Panc1 (cell line): ENCODE measurements at regions not wholly inside any gene's neighbourhood (a gene's known extent, or its start where the extent isn't known, plus 50 kb on each side); places are given as distances from the start of the nearest gene placed in this dataset.

Experiments used
- ATAC-seq: fragments of 200-7000 bp; cut with Tn5 transposase; 2 replicates; pipeline ENCODE4 v1.9.1; 2020; ENCODE audit warnings: mild to moderate bottlenecking, moderate library complexity
- BruUV-seq: library from RNA; stranded (reverse); fragments of 400-500 nt; replicated peaks from 2 replicates; lab custom pipeline; 2021; lab: Mats Ljungman, UMichigan
- CTCF ChIA-PET: fragments of 300-600 bp; sonication (Branson Sonifier 250); formaldehyde crosslinking; loops from one replicate; lab custom pipeline; 2022; ENCODE audit warnings: antibody characterized with exemption; lab: Charles Lee
- POLR2A ChIA-PET: fragments of 300-600 bp; sonication (Branson Sonifier 250); formaldehyde crosslinking; loops from one replicate; lab custom pipeline; 2022; ENCODE audit warnings: antibody characterized with exemption; lab: Charles Lee
- DNase-seq: peaks from one replicate; pipeline ENCODE4 v3.0.0-alpha.2; 2010; ENCODE audit warnings: low read depth, low spot score
- H3K27ac ChIP-seq: 2 replicates; pipeline ENCODE4 v1.5.1; 2011; ENCODE audit warnings: mild to moderate bottlenecking, low read length, inconsistent platforms
- H3K27me3 ChIP-seq: fragments of 200-500 bp; sonication (Bioruptor generic); 2 replicates; pipeline ENCODE4 v1.6.0; 2014; ENCODE audit warnings: low read length, inconsistent platforms; ENCODE audit not compliant: control insufficient read depth, insufficient read depth
- H3K36me3 ChIP-seq: fragments of 200-500 bp; sonication (Bioruptor generic); 2 replicates; pipeline ENCODE4 v1.5.1; 2014; ENCODE audit warnings: inconsistent platforms, mild to moderate bottlenecking, low read length, moderate library complexity; ENCODE audit not compliant: control insufficient read depth, insufficient read depth
- H3K4me1 ChIP-seq: 2 replicates; pipeline ENCODE4 v1.5.1; 2011; ENCODE audit warnings: inconsistent platforms, mild to moderate bottlenecking, low read length, moderate library complexity; ENCODE audit not compliant: control insufficient read depth, insufficient read depth
- H3K4me3 ChIP-seq, 2 experiments: 2 replicates each; pipeline ENCODE4 v1.5.1; 2011 to 2012; ENCODE audit warnings: low read depth in 2 of 2, low read length in 2 of 2, mild to moderate bottlenecking in 2 of 2, inconsistent platforms in 1 of 2, moderate library complexity in 1 of 2
- H3K9me3 ChIP-seq: fragments of 200-500 bp; sonication (Bioruptor generic); 2 replicates; pipeline ENCODE4 v1.5.1; 2014; ENCODE audit warnings: low read depth, mild to moderate bottlenecking, inconsistent platforms, low read length, moderate library complexity; ENCODE audit not compliant: control insufficient read depth, insufficient read depth
- POLR2AphosphoS5 ChIP-seq: IDR thresholded peaks from 2 replicates; pipeline ENCODE4 v1.6.1; 2012; ENCODE audit warnings: mild to moderate bottlenecking, low read depth, low read length, moderate library complexity
- SIN3A ChIP-seq: IDR thresholded peaks from 2 replicates; pipeline ENCODE4 v1.6.1; 2012; ENCODE audit warnings: low read depth, mild to moderate bottlenecking, low read length, moderate library complexity, borderline replicate concordance; ENCODE audit not compliant: insufficient read depth
- TCF7L2 ChIP-seq: IDR thresholded peaks from 2 replicates; pipeline ENCODE4 v1.6.1; 2011; ENCODE audit warnings: mild to moderate bottlenecking, low read depth, low read length, inconsistent platforms
- in situ Hi-C: cut with HindIII; loops from 2 replicates; pipeline ENCODE4 v1.10.0; 2016; ENCODE audit warnings: low sequenced_read_pairs, low pct_unique_long_range_greater_than_20kb
- intact Hi-C: fragments of 100-400 bp; cut with micrococcal nuclease; formaldehyde crosslinking; loops from one replicate; pipeline ENCODE4 v1.10.0; 2022; ENCODE audit not compliant: unreplicated experiment
- TF ChIP-seq, protein P1 (sequence below): fragments of 450-650 bp; IDR thresholded peaks from 2 replicates; pipeline ENCODE4 v1.5.1; 2017; ENCODE audit warnings: mild to moderate bottlenecking
- TF ChIP-seq, protein P2 (sequence below), 2 experiments: IDR thresholded peaks; 2 replicates each; pipeline ENCODE4 v1.6.1; 2011 to 2012; ENCODE audit warnings: low read depth in 2 of 2, control low read depth in 1 of 2, low read length in 1 of 2, mild to moderate bottlenecking in 1 of 2, moderate library complexity in 1 of 2; ENCODE audit not compliant: insufficient read depth in 1 of 2

DNA sequence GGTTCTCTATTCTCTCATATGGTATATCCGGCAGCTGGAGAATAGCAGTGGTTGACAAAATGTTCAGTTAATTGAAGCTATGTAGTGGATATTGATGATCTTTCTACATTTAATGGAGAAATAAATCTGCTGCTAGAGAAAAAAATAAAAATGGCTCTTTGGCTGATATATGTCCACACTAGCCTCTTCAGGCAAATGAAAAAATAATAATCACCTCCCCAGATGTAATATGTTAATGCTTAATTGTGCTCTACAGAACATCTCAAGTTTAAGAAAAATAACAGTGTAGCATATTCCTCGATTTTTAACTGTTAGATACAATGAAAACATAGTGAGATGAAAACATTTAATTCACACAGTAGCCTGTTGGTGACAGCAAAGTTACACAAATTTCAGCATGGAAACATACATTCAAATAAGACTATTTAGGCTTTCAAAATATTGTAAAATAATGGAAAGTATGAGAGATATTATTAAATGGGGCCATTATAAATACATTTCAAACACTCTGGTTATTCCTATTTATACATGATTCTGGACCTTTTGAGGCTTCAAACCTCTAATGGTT, 543.0 kb downstream of the MAT2B start:
- H3K27me3 ChIP-seq = no peaks in the 10 kb centered on the region
- no peak overlapping the region for H3K4me3 ChIP-seq
- BruUV-seq = no TSS peak
- no peaks in the 10 kb centered on the region for H3K9me3 ChIP-seq
- in situ Hi-C loops (no loop called here), intact Hi-C loops (no loop called here)
- no peak overlapping the region for H3K27ac ChIP-seq
- CTCF ChIA-PET = no interaction called here
- H3K4me1 ChIP-seq = no peaks in the 10 kb centered on the region
- DNase-seq (no peak), ATAC-seq (no peak)
- H3K36me3 ChIP-seq = no peaks in the 10 kb centered on the region
- no peak for TF ChIP-seq POLR2AphosphoS5
- no peak for TF ChIP-seq SIN3A
- TF ChIP-seq, protein P1, sequence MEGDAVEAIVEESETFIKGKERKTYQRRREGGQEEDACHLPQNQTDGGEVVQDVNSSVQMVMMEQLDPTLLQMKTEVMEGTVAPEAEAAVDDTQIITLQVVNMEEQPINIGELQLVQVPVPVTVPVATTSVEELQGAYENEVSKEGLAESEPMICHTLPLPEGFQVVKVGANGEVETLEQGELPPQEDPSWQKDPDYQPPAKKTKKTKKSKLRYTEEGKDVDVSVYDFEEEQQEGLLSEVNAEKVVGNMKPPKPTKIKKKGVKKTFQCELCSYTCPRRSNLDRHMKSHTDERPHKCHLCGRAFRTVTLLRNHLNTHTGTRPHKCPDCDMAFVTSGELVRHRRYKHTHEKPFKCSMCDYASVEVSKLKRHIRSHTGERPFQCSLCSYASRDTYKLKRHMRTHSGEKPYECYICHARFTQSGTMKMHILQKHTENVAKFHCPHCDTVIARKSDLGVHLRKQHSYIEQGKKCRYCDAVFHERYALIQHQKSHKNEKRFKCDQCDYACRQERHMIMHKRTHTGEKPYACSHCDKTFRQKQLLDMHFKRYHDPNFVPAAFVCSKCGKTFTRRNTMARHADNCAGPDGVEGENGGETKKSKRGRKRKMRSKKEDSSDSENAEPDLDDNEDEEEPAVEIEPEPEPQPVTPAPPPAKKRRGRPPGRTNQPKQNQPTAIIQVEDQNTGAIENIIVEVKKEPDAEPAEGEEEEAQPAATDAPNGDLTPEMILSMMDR = no peak
- no peak for TF ChIP-seq TCF7L2
- TF ChIP-seq, protein P2, sequence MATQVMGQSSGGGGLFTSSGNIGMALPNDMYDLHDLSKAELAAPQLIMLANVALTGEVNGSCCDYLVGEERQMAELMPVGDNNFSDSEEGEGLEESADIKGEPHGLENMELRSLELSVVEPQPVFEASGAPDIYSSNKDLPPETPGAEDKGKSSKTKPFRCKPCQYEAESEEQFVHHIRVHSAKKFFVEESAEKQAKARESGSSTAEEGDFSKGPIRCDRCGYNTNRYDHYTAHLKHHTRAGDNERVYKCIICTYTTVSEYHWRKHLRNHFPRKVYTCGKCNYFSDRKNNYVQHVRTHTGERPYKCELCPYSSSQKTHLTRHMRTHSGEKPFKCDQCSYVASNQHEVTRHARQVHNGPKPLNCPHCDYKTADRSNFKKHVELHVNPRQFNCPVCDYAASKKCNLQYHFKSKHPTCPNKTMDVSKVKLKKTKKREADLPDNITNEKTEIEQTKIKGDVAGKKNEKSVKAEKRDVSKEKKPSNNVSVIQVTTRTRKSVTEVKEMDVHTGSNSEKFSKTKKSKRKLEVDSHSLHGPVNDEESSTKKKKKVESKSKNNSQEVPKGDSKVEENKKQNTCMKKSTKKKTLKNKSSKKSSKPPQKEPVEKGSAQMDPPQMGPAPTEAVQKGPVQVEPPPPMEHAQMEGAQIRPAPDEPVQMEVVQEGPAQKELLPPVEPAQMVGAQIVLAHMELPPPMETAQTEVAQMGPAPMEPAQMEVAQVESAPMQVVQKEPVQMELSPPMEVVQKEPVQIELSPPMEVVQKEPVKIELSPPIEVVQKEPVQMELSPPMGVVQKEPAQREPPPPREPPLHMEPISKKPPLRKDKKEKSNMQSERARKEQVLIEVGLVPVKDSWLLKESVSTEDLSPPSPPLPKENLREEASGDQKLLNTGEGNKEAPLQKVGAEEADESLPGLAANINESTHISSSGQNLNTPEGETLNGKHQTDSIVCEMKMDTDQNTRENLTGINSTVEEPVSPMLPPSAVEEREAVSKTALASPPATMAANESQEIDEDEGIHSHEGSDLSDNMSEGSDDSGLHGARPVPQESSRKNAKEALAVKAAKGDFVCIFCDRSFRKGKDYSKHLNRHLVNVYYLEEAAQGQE (IDR thresholded peaks at IDR 0.05; ENCODE audit: insufficient read depth in 1 of 2, low read depth in 2 of 2, low read length in 1 of 2) = no peak
- POLR2A ChIA-PET = no interaction called here

DNA sequence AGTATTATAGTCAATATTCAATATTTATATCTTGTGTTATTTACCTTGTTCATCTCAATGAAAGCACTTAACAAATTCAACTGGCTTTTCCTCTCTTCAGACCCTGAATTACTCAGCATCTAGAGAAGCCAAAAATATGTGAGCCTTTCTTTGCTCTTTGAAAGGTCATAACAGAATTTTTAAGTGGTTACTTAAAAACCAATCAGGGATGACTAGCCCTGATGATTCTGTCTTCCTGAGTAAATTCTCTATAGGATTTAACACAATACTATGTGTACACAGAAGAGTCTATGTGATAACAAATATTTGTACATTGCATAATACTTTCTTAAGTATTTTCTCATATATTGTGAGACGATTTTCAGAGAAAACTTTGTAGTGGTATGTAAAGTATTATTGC, 546.3 kb downstream of the MAT2B start:
- H3K27me3 ChIP-seq = no peaks in the 10 kb centered on the region
- no peaks in the 10 kb centered on the region for H3K36me3 ChIP-seq
- TF ChIP-seq SIN3A (no peak), POLR2AphosphoS5 (no peak), TCF7L2 (no peak)
- TF ChIP-seq, protein P1 = no peak
- TF ChIP-seq, protein P2 (IDR thresholded peaks at IDR 0.05; ENCODE audit: insufficient read depth in 1 of 2, low read depth in 2 of 2, low read length in 1 of 2) = no peak
- POLR2A ChIA-PET = no interaction called here
- DNase-seq (no peak), ATAC-seq (no peak)
- BruUV-seq = no TSS peak
- intact Hi-C loops (no loop called here), in situ Hi-C loops (no loop called here)
- no peaks in the 10 kb centered on the region for H3K9me3 ChIP-seq
- CTCF ChIA-PET = no interaction called here
- no peak overlapping the region for H3K4me3 ChIP-seq
- no peaks in the 10 kb centered on the region for H3K4me1 ChIP-seq
- H3K27ac ChIP-seq = no peak overlapping the region
